Hindlimb muscle (tissue), 1 donor: ENCODE measurements at regions not wholly inside any gene's neighbourhood (a gene's known extent, or its start where the extent isn't known, plus 50 kb on each side); places are given as distances from the start of the nearest gene placed in this dataset.

ENCODE experiments used
- DNase-seq: peaks from one replicate; pipeline ENCODE4 v3.0.0-alpha.2; 2013

GRCh38 chr5:107263387-107264018, 407.2 kb downstream of the EFNA5 start:
- no peak for DNase-seq

GRCh38 chr5:107257885-107258520, 412.7 kb downstream of the EFNA5 start:
- no peak for DNase-seq

GRCh38 chr5:107254902-107255234, 415.9 kb downstream of the EFNA5 start:
- DNase-seq, result no peak

- no peak for DNase-seq
These were observed 416.4 kb downstream of the EFNA5 start for GRCh38 chr5:107254214-107254901.

GRCh38 chr5:107253246-107253645, 417.5 kb downstream of the EFNA5 start:
- DNase-seq, result no peak

- DNase-seq, result no peak
These were observed 419.6 kb downstream of the EFNA5 start for GRCh38 chr5:107251151-107251550.

- no peak for DNase-seq
These were observed 422.6 kb downstream of the EFNA5 start for GRCh38 chr5:107248066-107248695.

- DNase-seq, result no peak
These were observed 423.3 kb downstream of the EFNA5 start for GRCh38 chr5:107247427-107247826.

GRCh38 chr5:107243220-107243579, 427.5 kb downstream of the EFNA5 start:
- DNase-seq, result no peak

GRCh38 chr5:107242411-107243219, 428.1 kb downstream of the EFNA5 start:
- no peak for DNase-seq

- no peak for DNase-seq
These were observed 428.9 kb downstream of the EFNA5 start for GRCh38 chr5:107241841-107242240.

GRCh38 chr5:107235167-107235566, 435.6 kb downstream of the EFNA5 start:
- DNase-seq, result no peak

GRCh38 chr5:107232788-107233187, 437.9 kb downstream of the EFNA5 start:
- no peak for DNase-seq

GRCh38 chr5:107232293-107232692, 438.4 kb downstream of the EFNA5 start:
- DNase-seq, result no peak

GRCh38 chr5:107231191-107231590, 439.5 kb downstream of the EFNA5 start:
- DNase-seq, result no peak

- DNase-seq, result no peak
These were observed 440.4 kb downstream of the EFNA5 start for GRCh38 chr5:107230367-107230766.

- DNase-seq, result no peak
These were observed 442.5 kb downstream of the EFNA5 start for GRCh38 chr5:107228226-107228625.

GRCh38 chr5:107224272-107224671, 446.5 kb downstream of the EFNA5 start:
- no peak for DNase-seq

- no peak for DNase-seq
These were observed 447.7 kb downstream of the EFNA5 start for GRCh38 chr5:107223066-107223465.

GRCh38 chr5:107219993-107220392, 450.7 kb downstream of the EFNA5 start:
- DNase-seq, result no peak

GRCh38 chr5:107218457-107219193, 452.1 kb downstream of the EFNA5 start:
- DNase-seq, result no peak

GRCh38 chr5:107217721-107218130, 453.0 kb downstream of the EFNA5 start:
- no peak for DNase-seq
